Heart left ventricle (tissue), 16 donors: ENCODE measurements at regions not wholly inside any gene's neighbourhood (a gene's known extent, or its start where the extent isn't known, plus 50 kb on each side); places are given as distances from the start of the nearest gene placed in this dataset.

ENCODE experiments used
- ATAC-seq, 4 donors: fragments of 200-7000 bp; cut with Tn5 transposase; one replicate each; pipeline ENCODE4 v1.9.1; 2020 to 2022; ENCODE audit warnings: moderate library complexity in 4 of 4, mild to moderate bottlenecking in 3 of 4, moderate number of reproducible peaks in 1 of 4
- DNase-seq, 5 donors: peaks; one replicate each; pipeline ENCODE4 v3.0.0-alpha.2; 2020
- H3K27ac ChIP-seq, 12 donors: fragments of 200-600 bp; sonication (generic) in 4 of 12; one replicate each; pipeline versions ENCODE4 v1.5.0 to v1.8.0; 2016 to 2022; ENCODE audit warnings: mild to moderate bottlenecking in 2 of 12
- H3K27me3 ChIP-seq, 9 donors: fragments of 200-600 bp; sonication (generic) in 2 of 9; one replicate each; pipeline versions ENCODE4 v1.5.1 to v1.8.0; 2016 to 2022; ENCODE audit warnings: mild to moderate bottlenecking in 3 of 9
- H3K36me3 ChIP-seq, 9 donors: fragments of 200-600 bp; sonication (generic) in 2 of 9; one replicate each; pipeline versions ENCODE4 v1.5.0 to v1.8.0; 2018 to 2022; ENCODE audit warnings: mild to moderate bottlenecking in 2 of 9
- H3K4me1 ChIP-seq, 12 donors: fragments of 200-600 bp; sonication (generic) in 4 of 12; one replicate each; pipeline versions ENCODE4 v1.5.0 to v1.8.0; 2016 to 2022; ENCODE audit warnings: mild to moderate bottlenecking in 3 of 12
- H3K4me3 ChIP-seq, 12 donors: fragments of 200-600 bp; sonication (generic) in 4 of 12; one replicate each; pipeline versions ENCODE4 v1.5.0 to v1.8.0; 2017 to 2022; ENCODE audit warnings: mild to moderate bottlenecking in 9 of 12, moderate library complexity in 4 of 12
- H3K9me3 ChIP-seq, 12 donors: fragments of 200-600 bp; sonication (generic) in 4 of 12; one replicate each; pipeline versions ENCODE4 v1.5.0 to v1.8.0; 2016 to 2022; ENCODE audit warnings: mild to moderate bottlenecking in 1 of 12
- POLR2A ChIP-seq, 2 donors: fragments of 450-650 bp; IDR thresholded peaks; one replicate each; pipeline ENCODE4 v1.6.1; 2017; ENCODE audit warnings: antibody characterized with exemption in 2 of 2, mild to moderate bottlenecking in 2 of 2, moderate library complexity in 2 of 2
- WGBS, 4 donors: extraction: QIAGEN DNeasy Blood & Tissue Kit in 2 of 4; methylation state at CpG; one replicate each; pipeline versions ENCODE4 v1.1.5 to v1.1.7; 2013 to 2018; 5-methylcytosine and 5-hydroxymethylcytosine counted together
- intact Hi-C, 10 donors: fragments of 100-400 bp; cut with DNase I; formaldehyde crosslinking; loops; one replicate each; pipeline versions ENCODE4 v1.11.1 to v1.14.2; 2022
- TF ChIP-seq, protein P1 (sequence below), 12 donors: fragments of 200-600 bp; sonication (generic) in 4 of 12; IDR thresholded peaks; one replicate each; pipeline versions ENCODE4 v1.5.0 to v1.8.0; 2018 to 2022; ENCODE audit warnings: antibody characterized with exemption in 12 of 12, mild to moderate bottlenecking in 5 of 12
- donor health status: ischemic (EF 13 %, LVEDD 7.1; RV severe dilation, severe dysfunction).
- donor health status: healthy with polysubstance abuse.
- donor health status: DM: no; HTN: yes; CAD: no.
- donor health status: DM: no; HTN: no; CAD: no.
- donor health status: ischemic (EF 25% LVEDD 6.9; RV normal size, moderate dysfunction).
- donor health status: ischemic (EF 25% LVEDD 5.7; RV mildly dilated, moderate dysfunction).
- donor health status: healthy.
- donor health status: DM: yes; HTN: yes; CAD: no.
- donor health status: ischemic (EF 35%, LVEDD 5.7; RV mildly dilated, moderate dysfunction).
- donor health status: nonischemic (EF 11% LVEDD 7.7; RV severe dilation, severe dysfunction).
- donor health status: DM: yes; HTN: yes; CAD: no.
- donor health status: PGD.
- donor health status: ischemic (EF 29% LVEDD 5.4; RV normal size, mild dysfunction).
- donor health status: nonischemic (EF 23%, LVEDD 6.1; RV moderate dilation, normal function).

DNA sequence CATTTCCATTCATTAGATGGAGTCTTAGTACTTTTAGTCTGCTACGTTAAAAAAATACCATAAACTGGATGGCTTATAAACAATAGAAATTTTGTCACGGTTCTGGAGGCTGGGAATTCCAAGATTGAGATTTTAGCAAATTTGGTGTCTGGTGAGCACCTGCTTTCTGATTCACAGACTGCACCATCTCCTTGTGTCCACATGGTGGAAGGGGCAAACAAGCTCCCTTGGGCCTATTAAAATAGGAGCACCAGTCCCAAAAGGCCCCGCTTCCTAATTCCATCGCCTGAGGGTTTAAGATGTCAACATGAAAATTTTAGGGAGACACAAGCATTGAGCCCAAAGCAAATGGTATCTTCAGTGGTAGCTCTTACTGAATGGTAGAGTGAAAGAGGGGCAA, 120.5 kb upstream of the MAP9 start:
- H3K27me3 ChIP-seq = no peaks in the 10 kb centered on the region
- ATAC-seq (peak in 1 of 4 donors; percentile 48), DNase-seq (no peak)
- no peak for TF ChIP-seq POLR2A (IDR thresholded peaks at IDR 0.05)
- TF ChIP-seq, protein P1, sequence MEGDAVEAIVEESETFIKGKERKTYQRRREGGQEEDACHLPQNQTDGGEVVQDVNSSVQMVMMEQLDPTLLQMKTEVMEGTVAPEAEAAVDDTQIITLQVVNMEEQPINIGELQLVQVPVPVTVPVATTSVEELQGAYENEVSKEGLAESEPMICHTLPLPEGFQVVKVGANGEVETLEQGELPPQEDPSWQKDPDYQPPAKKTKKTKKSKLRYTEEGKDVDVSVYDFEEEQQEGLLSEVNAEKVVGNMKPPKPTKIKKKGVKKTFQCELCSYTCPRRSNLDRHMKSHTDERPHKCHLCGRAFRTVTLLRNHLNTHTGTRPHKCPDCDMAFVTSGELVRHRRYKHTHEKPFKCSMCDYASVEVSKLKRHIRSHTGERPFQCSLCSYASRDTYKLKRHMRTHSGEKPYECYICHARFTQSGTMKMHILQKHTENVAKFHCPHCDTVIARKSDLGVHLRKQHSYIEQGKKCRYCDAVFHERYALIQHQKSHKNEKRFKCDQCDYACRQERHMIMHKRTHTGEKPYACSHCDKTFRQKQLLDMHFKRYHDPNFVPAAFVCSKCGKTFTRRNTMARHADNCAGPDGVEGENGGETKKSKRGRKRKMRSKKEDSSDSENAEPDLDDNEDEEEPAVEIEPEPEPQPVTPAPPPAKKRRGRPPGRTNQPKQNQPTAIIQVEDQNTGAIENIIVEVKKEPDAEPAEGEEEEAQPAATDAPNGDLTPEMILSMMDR (IDR thresholded peaks at IDR 0.05) = peak in 6 of 12 donors; percentile 14 to 33 (median 19)
- WGBS, 4 donors = 77 to 92% (median 82%) methylated on average over 4 of the region's 4 CpGs
- no peaks in the 10 kb centered on the region for H3K36me3 ChIP-seq
- H3K4me1 ChIP-seq = peaks cover 0 to 6% (median 0%) of the 10 kb centered on the region in 12 donors
- peak overlapping the region in 10 of 12 donors; percentile 3 to 61 (median 47) for H3K4me3 ChIP-seq
- intact Hi-C loops = loop anchor here in 1 of 10 donors (5.0 kb wide), 1 partner anchor 170 kb away; the partner anchor contains the start of gene GUCY1A1
- no peaks in the 10 kb centered on the region for H3K9me3 ChIP-seq
- H3K27ac ChIP-seq = peak overlapping the region in 4 of 12 donors; percentile 60 to 78 (median 68)

DNA sequence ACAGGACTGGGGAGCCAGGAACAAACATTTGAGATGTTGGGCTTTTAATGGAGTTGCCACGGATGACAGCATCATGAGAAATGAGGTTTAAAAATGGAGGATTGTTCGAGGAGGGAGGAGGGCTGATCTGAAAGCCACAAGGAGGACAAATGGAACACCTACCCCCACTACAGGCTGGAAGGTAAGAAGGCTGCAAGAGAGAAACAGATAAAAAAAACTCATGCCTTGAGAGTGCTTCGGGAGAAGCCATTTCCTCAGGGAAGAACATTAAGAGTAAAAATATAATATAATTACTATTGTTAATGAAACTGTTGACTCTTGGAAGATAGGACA, 119.5 kb upstream of the MAP9 start:
- ATAC-seq = peak in 2 of 4 donors; percentile 57 to 63
- Histone ChIP-seq H3K4me3 (peak overlapping the region in 11 of 12 donors; percentile 9 to 61 (median 47)), H3K27me3 (no peaks in the 10 kb centered on the region), H3K9me3 (no peaks in the 10 kb centered on the region), H3K27ac (peak overlapping the region in 11 of 12 donors; percentile 17 to 78 (median 55)), H3K36me3 (no peaks in the 10 kb centered on the region), H3K4me1 (peaks cover 0 to 7% (median 0%) of the 10 kb centered on the region in 12 donors)
- no peak for TF ChIP-seq POLR2A (IDR thresholded peaks at IDR 0.05)
- TF ChIP-seq, protein P1 (IDR thresholded peaks at IDR 0.05) = peak in 1 of 12 donors; percentile 12
- intact Hi-C loops = loop anchor here in 1 of 10 donors (5.0 kb wide), 1 partner anchor 171 kb away; the partner anchor contains the start of gene GUCY1A1
- no peak for DNase-seq
- WGBS, 4 donors = 41 to 64% (median 44%) methylated on average over 3 of the region's 3 CpGs

DNA sequence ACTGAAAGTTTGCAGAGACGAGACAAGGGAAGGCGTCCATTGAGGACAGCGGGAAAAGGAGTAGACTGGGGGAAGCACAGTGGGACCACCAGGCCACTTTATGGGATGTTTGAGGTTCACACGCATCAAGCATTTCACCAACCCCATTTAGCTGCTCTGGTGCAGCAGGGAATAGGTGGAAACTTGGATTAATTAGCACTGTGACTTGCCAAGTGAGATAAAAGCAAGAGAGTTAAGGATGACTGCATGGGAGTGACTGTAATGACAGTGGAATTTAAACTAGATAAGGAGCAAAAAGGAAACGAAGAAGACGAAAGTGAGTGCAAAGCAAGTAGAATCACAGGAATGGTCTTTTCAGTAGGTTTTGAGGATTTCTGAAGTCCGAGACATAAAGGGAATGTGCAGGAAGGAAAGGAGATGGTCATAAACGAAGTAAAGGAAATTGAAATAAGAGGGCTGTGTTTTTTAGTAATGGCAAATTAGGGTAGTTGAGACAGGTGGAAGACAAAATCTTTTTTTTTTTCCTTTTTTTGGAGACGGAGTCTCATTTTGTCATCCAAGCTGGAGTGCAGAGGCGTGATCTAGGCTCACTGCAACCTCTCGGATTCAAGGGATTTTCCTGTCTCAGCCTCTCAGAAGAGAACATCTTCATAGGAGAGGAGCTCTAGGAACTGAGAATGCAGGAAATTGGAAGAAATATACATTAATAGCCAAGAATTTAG, 119.0 kb upstream of the MAP9 start:
- WGBS, 4 donors = 55 to 61% (median 58%) methylated on average over 11 of the region's 11 CpGs
- H3K27ac ChIP-seq = peak overlapping the region in 11 of 12 donors; percentile 17 to 78 (median 55)
- H3K36me3 ChIP-seq = no peaks in the 10 kb centered on the region
- intact Hi-C loops = loop anchor here in 1 of 10 donors (5.0 kb wide), 1 partner anchor 172 kb away; the partner anchor contains the start of gene GUCY1A1
- peak; percentile 64 to 85 (median 73) for ATAC-seq
- peaks cover 0 to 8% (median 0%) of the 10 kb centered on the region in 12 donors for H3K4me1 ChIP-seq
- no peaks in the 10 kb centered on the region for H3K27me3 ChIP-seq
- TF ChIP-seq, protein P1 (IDR thresholded peaks at IDR 0.05) = no peak
- no peak for TF ChIP-seq POLR2A (IDR thresholded peaks at IDR 0.05)
- peak overlapping the region in 11 of 12 donors; percentile 9 to 61 (median 47) for H3K4me3 ChIP-seq
- H3K9me3 ChIP-seq = no peaks in the 10 kb centered on the region
- DNase-seq = no peak

DNA sequence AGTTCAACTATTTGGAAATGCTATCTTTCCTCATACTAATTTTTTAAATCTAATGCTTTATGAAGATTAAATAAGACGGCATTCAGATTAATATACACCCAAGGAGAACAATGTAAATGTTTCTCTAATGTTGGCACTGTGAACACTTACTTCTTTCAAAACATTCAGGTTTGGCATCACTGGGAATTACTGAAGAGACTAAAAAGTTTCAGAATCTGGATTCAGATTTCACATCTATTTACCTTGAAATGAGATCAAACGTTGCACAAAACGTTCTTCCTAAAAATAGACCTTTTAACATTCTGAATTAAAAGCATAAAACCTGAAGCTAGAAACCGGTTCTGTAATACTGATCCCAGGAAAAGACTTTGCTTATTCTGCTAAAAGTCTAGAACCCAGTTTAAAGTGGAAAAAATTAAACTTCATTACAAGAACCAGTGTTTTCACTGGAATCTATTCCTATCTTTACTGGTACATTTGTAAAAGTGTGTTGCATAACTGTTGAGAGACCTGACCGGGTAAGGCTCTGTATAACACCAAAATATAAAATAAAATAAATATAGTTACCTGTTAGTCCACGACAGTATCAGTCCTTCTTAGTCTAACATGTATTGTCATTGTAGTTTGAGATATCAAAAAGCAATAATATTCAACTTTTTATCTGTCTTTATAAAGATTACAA, 117.4 kb upstream of the MAP9 start:
- ATAC-seq (no peak), DNase-seq (no peak)
- WGBS, 4 donors = 79 to 86% (median 82%) methylated on average over 6 of the region's 6 CpGs
- no peaks in the 10 kb centered on the region for H3K36me3 ChIP-seq
- H3K27ac ChIP-seq = no peak overlapping the region
- no peaks in the 10 kb centered on the region for H3K27me3 ChIP-seq
- H3K9me3 ChIP-seq = no peaks in the 10 kb centered on the region
- peaks cover 0 to 8% (median 0%) of the 10 kb centered on the region in 12 donors for H3K4me1 ChIP-seq
- H3K4me3 ChIP-seq = no peak overlapping the region
- no peak for TF ChIP-seq POLR2A (IDR thresholded peaks at IDR 0.05)
- TF ChIP-seq, protein P1 (IDR thresholded peaks at IDR 0.05) = no peak
- intact Hi-C loops = no loop called here
